ENCODE measurements at regions not wholly inside any gene's neighbourhood (a gene's known extent, or its start where the extent isn't known, plus 50 kb on each side); places are given as distances from the start of the nearest gene placed in this dataset.

DNA sequence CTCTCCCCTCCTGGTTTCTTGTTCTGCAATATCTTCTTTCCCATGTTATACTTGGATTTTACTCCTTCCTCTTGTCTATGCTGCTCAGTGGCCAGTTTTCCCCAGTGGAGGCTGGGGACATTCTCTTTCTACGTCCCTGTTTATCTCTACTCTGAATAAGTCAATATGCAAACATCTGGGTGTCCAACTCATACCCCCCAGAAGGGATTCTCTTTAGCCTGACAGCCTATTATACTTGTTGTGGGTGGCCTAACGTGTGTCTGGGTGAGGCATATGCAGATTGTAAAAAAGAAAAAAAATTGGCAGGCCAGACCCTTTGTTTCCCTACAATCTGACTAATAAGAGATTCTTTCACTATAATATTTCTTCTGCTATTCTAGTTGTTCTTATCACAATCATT lies 134.2 kb upstream of the MAF start:
- no peaks in the 10 kb centered on the region for H3K36me3 ChIP-seq (ENCODE audit: control insufficient read depth, insufficient read depth, low read length)

GRCh38 chr16:79728923-79729240 lies 128.3 kb upstream of the MAF start:
- Histone ChIP-seq H3K27ac (no peak overlapping the region), H3K4me2 (ENCODE audit: low read length) (no peak overlapping the region), H3K27me3 (ENCODE audit: control insufficient read depth, insufficient read depth, low read length) (no peaks in the 10 kb centered on the region), H2AFZ (no peak overlapping the region), H3K4me1 (no peaks in the 10 kb centered on the region), H3K79me2 (no peaks in the 10 kb centered on the region), H3K9ac (no peak overlapping the region), H3K4me3 (ENCODE audit: low read depth, low read length) (no peak overlapping the region), H3K36me3 (ENCODE audit: control insufficient read depth, insufficient read depth, low read length) (no peaks in the 10 kb centered on the region), H3K9me3 (ENCODE audit: control insufficient read depth, low read length) (no peaks in the 10 kb centered on the region)
- TF ChIP-seq, protein P1, sequence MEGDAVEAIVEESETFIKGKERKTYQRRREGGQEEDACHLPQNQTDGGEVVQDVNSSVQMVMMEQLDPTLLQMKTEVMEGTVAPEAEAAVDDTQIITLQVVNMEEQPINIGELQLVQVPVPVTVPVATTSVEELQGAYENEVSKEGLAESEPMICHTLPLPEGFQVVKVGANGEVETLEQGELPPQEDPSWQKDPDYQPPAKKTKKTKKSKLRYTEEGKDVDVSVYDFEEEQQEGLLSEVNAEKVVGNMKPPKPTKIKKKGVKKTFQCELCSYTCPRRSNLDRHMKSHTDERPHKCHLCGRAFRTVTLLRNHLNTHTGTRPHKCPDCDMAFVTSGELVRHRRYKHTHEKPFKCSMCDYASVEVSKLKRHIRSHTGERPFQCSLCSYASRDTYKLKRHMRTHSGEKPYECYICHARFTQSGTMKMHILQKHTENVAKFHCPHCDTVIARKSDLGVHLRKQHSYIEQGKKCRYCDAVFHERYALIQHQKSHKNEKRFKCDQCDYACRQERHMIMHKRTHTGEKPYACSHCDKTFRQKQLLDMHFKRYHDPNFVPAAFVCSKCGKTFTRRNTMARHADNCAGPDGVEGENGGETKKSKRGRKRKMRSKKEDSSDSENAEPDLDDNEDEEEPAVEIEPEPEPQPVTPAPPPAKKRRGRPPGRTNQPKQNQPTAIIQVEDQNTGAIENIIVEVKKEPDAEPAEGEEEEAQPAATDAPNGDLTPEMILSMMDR (IDR thresholded peaks at IDR 0.05): no peak

More for the DNA sequence above, 134.2 kb upstream of the MAF start:
- no peak overlapping the region for H2AFZ ChIP-seq
- H3K27me3 ChIP-seq (ENCODE audit: control insufficient read depth, insufficient read depth, low read length): no peaks in the 10 kb centered on the region
- H3K27ac ChIP-seq: no peak overlapping the region
- H3K4me2 ChIP-seq (ENCODE audit: low read length): no peak overlapping the region
- no peaks in the 10 kb centered on the region for H3K79me2 ChIP-seq
- TF ChIP-seq, protein P1 (IDR thresholded peaks at IDR 0.05): no peak
- H3K4me1 ChIP-seq: no peaks in the 10 kb centered on the region
- H3K4me3 ChIP-seq (ENCODE audit: low read depth, low read length): no peak overlapping the region
- no peaks in the 10 kb centered on the region for H3K9me3 ChIP-seq (ENCODE audit: control insufficient read depth, low read length)
- H3K9ac ChIP-seq: no peak overlapping the region

- Histone ChIP-seq H3K4me1 (no peaks in the 10 kb centered on the region), H3K36me3 (ENCODE audit: control insufficient read depth, insufficient read depth, low read length) (no peaks in the 10 kb centered on the region), H3K27ac (no peak overlapping the region), H3K9me3 (ENCODE audit: control insufficient read depth, low read length) (no peaks in the 10 kb centered on the region), H2AFZ (no peak overlapping the region), H3K27me3 (ENCODE audit: control insufficient read depth, insufficient read depth, low read length) (no peaks in the 10 kb centered on the region), H3K4me2 (ENCODE audit: low read length) (no peak overlapping the region), H3K9ac (no peak overlapping the region), H3K79me2 (no peaks in the 10 kb centered on the region), H3K4me3 (ENCODE audit: low read depth, low read length) (no peak overlapping the region)
- TF ChIP-seq, protein P1 (IDR thresholded peaks at IDR 0.05): no peak
Measured at GRCh38 chr16:79728048-79728922, 127.7 kb upstream of the MAF start.

GRCh38 chr16:79726902-79727301 lies 126.4 kb upstream of the MAF start:
- TF ChIP-seq, protein P1 (IDR thresholded peaks at IDR 0.05): no peak
- no peak overlapping the region for H3K9ac ChIP-seq
- H3K4me3 ChIP-seq (ENCODE audit: low read depth, low read length): no peak overlapping the region
- no peaks in the 10 kb centered on the region for H3K79me2 ChIP-seq
- H3K27ac ChIP-seq: no peak overlapping the region
- H2AFZ ChIP-seq: no peak overlapping the region
- H3K27me3 ChIP-seq (ENCODE audit: control insufficient read depth, insufficient read depth, low read length): no peaks in the 10 kb centered on the region
- no peaks in the 10 kb centered on the region for H3K9me3 ChIP-seq (ENCODE audit: control insufficient read depth, low read length)
- H3K36me3 ChIP-seq (ENCODE audit: control insufficient read depth, insufficient read depth, low read length): no peaks in the 10 kb centered on the region
- H3K4me1 ChIP-seq: no peaks in the 10 kb centered on the region
- H3K4me2 ChIP-seq (ENCODE audit: low read length): no peak overlapping the region

DNA sequence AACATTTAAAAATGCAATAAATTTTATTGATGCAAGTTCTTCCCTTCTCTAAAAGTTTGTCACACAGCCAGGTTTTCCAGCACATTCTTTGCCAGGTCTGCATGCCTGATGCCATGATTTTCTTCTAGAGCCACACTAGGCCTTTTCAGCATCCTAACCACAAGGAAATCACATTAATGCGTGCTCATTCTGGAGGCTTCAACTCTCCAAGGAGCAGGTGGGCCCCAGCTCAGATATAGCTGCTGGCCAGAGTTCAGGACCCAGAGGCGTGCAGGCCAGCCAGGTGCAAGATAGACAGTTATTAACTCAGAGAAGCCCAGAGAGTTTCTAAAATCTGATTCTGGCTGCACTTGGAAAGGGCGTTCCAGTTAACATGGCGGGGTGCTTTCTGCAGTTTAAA lies 124.5 kb upstream of the MAF start:
- no peak overlapping the region for H3K4me3 ChIP-seq (ENCODE audit: low read depth, low read length)
- TF ChIP-seq, protein P1 (IDR thresholded peaks at IDR 0.05): no peak
- H3K27me3 ChIP-seq (ENCODE audit: control insufficient read depth, insufficient read depth, low read length): no peaks in the 10 kb centered on the region
- no peak overlapping the region for H2AFZ ChIP-seq
- no peak overlapping the region for H3K27ac ChIP-seq
- no peaks in the 10 kb centered on the region for H3K79me2 ChIP-seq
- H3K36me3 ChIP-seq (ENCODE audit: control insufficient read depth, insufficient read depth, low read length): no peaks in the 10 kb centered on the region
- no peaks in the 10 kb centered on the region for H3K4me1 ChIP-seq
- H3K4me2 ChIP-seq (ENCODE audit: low read length): no peak overlapping the region
- H3K9me3 ChIP-seq (ENCODE audit: control insufficient read depth, low read length): no peaks in the 10 kb centered on the region
- H3K9ac ChIP-seq: no peak overlapping the region

Measured in parathyroid adenoma (tissue), 2 donors.